Neural progenitor cell (in vitro differentiated cells): ENCODE measurements at regions not wholly inside any gene's neighbourhood (a gene's known extent, or its start where the extent isn't known, plus 50 kb on each side); places are given as distances from the start of the nearest gene placed in this dataset.

Source experiments
- DNase-seq: peaks from one replicate; pipeline ENCODE4 v3.0.0-alpha.2; 2016; ENCODE audit warnings: low spot score
- H2AFZ ChIP-seq: fragments of 200-600 bp; sonication (generic); replicated peaks from 2 replicates; pipeline ENCODE4 v1.6.1; 2016; ENCODE audit warnings: antibody characterized with exemption
- H3F3A ChIP-seq: fragments of 200-600 bp; sonication (generic); 2 replicates; pipeline ENCODE4 v1.6.1; 2016; ENCODE audit warnings: antibody characterized with exemption, low read depth
- H3K27ac ChIP-seq: fragments of 200-600 bp; sonication (generic); 2 replicates; pipeline ENCODE4 v1.5.1; 2016; ENCODE audit warnings: mild to moderate bottlenecking
- H3K27me3 ChIP-seq: fragments of 200-600 bp; sonication (generic); 2 replicates; pipeline ENCODE4 v1.6.1; 2016; ENCODE audit warnings: mild to moderate bottlenecking, moderate library complexity
- H3K36me3 ChIP-seq: fragments of 200-600 bp; sonication (generic); 2 replicates; pipeline ENCODE4 v1.5.1; 2016
- H3K4me1 ChIP-seq: fragments of 200-600 bp; sonication (generic); 2 replicates; pipeline ENCODE4 v1.6.1; 2016; ENCODE audit warnings: mixed run types
- H3K4me2 ChIP-seq: fragments of 200-600 bp; sonication (generic); 2 replicates; pipeline ENCODE4 v1.6.1; 2016
- H3K4me3 ChIP-seq: fragments of 200-600 bp; sonication (generic); 2 replicates; pipeline ENCODE4 v1.5.1; 2016
- H3K79me2 ChIP-seq: fragments of 200-600 bp; sonication (generic); 2 replicates; pipeline ENCODE4 v1.6.1; 2016; ENCODE audit warnings: low read depth
- H3K9ac ChIP-seq: fragments of 200-600 bp; sonication (generic); 2 replicates; pipeline ENCODE4 v1.6.1; 2016
- H3K9me3 ChIP-seq: fragments of 200-600 bp; sonication (generic); 2 replicates; pipeline ENCODE4 v1.5.1; 2016; ENCODE audit warnings: low read depth
- H4K20me1 ChIP-seq: fragments of 200-600 bp; sonication (generic); 2 replicates; pipeline ENCODE4 v1.6.1; 2016; ENCODE audit warnings: low read depth
- H3K27ac Mint-ChIP-seq: 3 replicates; pipeline ENCODE4 v1.8.0; 2021; ENCODE audit warnings: mixed read lengths
- H3K27me3 Mint-ChIP-seq: 2 replicates; pipeline ENCODE4 v1.8.0; 2022; ENCODE audit warnings: low read depth, mild to moderate bottlenecking, inconsistent platforms, moderate library complexity, mixed read lengths; ENCODE audit not compliant: insufficient read depth
- H3K36me3 Mint-ChIP-seq: 3 replicates; pipeline ENCODE4 v1.8.0; 2021; ENCODE audit warnings: mixed read lengths
- H3K4me1 Mint-ChIP-seq: 3 replicates; pipeline ENCODE4 v1.8.0; 2021; ENCODE audit warnings: mixed read lengths
- H3K4me3 Mint-ChIP-seq: 3 replicates; pipeline ENCODE4 v1.8.0; 2021; ENCODE audit warnings: mild to moderate bottlenecking, moderate library complexity, mixed read lengths
- H3K9me3 Mint-ChIP-seq: 3 replicates; pipeline ENCODE4 v1.8.0; 2020; ENCODE audit warnings: mixed read lengths
- EZH2 ChIP-seq: fragments of 200-600 bp; sonication (generic); IDR thresholded peaks from 2 replicates; pipeline ENCODE4 v1.6.1; 2017; ENCODE audit warnings: antibody characterized with exemption, mild to moderate bottlenecking, moderate library complexity
- EZH2phosphoT487 ChIP-seq: fragments of 200-600 bp; sonication (generic); IDR thresholded peaks from 2 replicates; pipeline ENCODE4 v1.6.1; 2017; ENCODE audit warnings: antibody characterized with exemption
- TF ChIP-seq, protein P1 (sequence below): fragments of 200-600 bp; sonication (generic); IDR thresholded peaks from 2 replicates; pipeline ENCODE4 v1.5.1; 2017; ENCODE audit warnings: antibody characterized with exemption, mild to moderate bottlenecking

DNA sequence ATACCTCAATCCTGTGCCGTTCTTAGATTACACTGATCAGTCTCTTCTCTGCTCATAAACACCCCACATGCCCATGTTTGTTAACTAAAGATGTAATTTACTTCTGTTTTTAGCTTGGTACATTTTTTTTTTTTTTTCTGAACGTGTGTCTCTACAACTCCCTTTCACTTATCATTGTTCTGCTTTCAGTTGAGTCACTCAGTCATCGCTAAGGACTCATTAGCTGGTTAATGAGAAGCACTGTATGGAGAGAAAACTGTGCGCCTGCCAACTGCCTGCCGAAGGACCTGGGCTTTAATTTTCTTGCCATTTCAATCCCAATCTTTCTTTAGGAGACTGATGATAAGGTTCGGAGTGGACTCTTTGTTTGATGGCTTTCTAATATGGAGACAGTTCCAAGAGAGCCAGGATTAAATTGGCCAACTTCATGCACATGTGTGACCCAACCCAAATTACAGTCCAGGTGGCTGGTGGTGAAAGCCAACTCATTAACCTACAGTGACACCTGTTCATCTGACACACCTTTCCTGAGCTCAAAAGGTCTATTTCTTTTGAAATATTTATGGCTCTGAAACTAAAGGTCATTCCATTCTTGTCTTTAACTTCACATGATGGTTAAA is 334.1 kb downstream of the BCKDHB start:
- Histone ChIP-seq H3K27me3 (no peaks in the 10 kb centered on the region), H3K4me2 (no peak overlapping the region), H3K79me2 (no peaks in the 10 kb centered on the region), H3K9ac (no peak overlapping the region), H3K9me3 (no peaks in the 10 kb centered on the region), H3K4me3 (no peak overlapping the region), H4K20me1 (no peaks in the 10 kb centered on the region), H3K27ac (no peak overlapping the region), H2AFZ (no peak overlapping the region), H3K4me1 (peaks cover 41% of the 10 kb centered on the region), H3F3A (no peaks in the 10 kb centered on the region), H3K36me3 (no peaks in the 10 kb centered on the region)
- Mint-ChIP-seq H3K27me3 (no peaks in the 10 kb centered on the region), H3K27ac (no peak overlapping the region), H3K4me1 (peaks cover 14% of the 10 kb centered on the region), H3K36me3 (peaks cover 3% of the 10 kb centered on the region), H3K4me3 (no peak overlapping the region), H3K9me3 (peaks cover 2% of the 10 kb centered on the region)
- no peak for DNase-seq
- TF ChIP-seq EZH2phosphoT487 (no peak), EZH2 (no peak)
- TF ChIP-seq, protein P1, sequence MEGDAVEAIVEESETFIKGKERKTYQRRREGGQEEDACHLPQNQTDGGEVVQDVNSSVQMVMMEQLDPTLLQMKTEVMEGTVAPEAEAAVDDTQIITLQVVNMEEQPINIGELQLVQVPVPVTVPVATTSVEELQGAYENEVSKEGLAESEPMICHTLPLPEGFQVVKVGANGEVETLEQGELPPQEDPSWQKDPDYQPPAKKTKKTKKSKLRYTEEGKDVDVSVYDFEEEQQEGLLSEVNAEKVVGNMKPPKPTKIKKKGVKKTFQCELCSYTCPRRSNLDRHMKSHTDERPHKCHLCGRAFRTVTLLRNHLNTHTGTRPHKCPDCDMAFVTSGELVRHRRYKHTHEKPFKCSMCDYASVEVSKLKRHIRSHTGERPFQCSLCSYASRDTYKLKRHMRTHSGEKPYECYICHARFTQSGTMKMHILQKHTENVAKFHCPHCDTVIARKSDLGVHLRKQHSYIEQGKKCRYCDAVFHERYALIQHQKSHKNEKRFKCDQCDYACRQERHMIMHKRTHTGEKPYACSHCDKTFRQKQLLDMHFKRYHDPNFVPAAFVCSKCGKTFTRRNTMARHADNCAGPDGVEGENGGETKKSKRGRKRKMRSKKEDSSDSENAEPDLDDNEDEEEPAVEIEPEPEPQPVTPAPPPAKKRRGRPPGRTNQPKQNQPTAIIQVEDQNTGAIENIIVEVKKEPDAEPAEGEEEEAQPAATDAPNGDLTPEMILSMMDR: no peak

DNA sequence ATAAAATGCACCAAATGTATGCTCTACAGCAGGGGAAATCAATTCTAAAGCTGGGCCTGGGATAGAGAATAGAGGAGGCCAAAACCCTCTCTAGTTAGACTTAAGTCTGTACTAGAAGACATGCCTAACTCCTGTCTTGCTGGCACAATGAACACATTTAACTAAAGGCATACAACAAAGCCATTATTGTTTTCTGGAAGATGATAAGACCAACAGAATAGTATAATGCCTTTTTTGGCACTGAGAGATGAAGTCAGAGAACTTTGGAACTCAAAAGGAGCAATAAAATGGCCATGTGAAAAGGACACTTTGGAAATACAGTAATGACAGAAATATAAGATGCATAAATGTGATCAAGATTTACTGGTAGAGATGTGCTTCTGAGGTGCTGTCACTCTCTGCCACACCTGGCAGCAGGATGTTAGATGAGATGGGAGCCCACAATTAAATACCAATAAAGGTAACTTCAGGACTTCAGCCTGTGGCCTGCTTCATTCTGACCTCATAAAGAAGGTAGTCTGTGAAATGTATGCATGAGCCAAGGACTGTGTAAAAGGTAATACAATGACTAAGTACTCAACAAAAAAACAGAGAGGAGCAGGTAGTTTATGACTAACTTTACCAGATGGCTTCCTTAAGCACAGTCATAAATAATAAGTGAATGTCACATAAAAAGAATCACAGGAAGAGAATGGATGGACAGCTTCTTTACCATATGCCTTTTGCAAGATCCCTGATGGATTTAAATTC is 333.4 kb downstream of the BCKDHB start:
- no peak for DNase-seq
- Mint-ChIP-seq H3K9me3 (peaks cover 2% of the 10 kb centered on the region), H3K36me3 (peaks cover 2% of the 10 kb centered on the region), H3K4me3 (no peak overlapping the region), H3K27me3 (no peaks in the 10 kb centered on the region), H3K4me1 (peaks cover 14% of the 10 kb centered on the region), H3K27ac (no peak overlapping the region)
- Histone ChIP-seq H3K36me3 (no peaks in the 10 kb centered on the region), H3K9ac (no peak overlapping the region), H3K4me3 (no peak overlapping the region), H3K4me2 (peak overlapping the region; percentile 47), H3K79me2 (no peaks in the 10 kb centered on the region), H3F3A (peaks cover 3% of the 10 kb centered on the region), H4K20me1 (no peaks in the 10 kb centered on the region), H3K27ac (peak overlapping the region; percentile 43), H3K27me3 (no peaks in the 10 kb centered on the region), H3K4me1 (peaks cover 44% of the 10 kb centered on the region), H3K9me3 (no peaks in the 10 kb centered on the region), H2AFZ (no peak overlapping the region)
- TF ChIP-seq EZH2: no peak
- no peak for TF ChIP-seq EZH2phosphoT487
- TF ChIP-seq, protein P1: no peak

DNA sequence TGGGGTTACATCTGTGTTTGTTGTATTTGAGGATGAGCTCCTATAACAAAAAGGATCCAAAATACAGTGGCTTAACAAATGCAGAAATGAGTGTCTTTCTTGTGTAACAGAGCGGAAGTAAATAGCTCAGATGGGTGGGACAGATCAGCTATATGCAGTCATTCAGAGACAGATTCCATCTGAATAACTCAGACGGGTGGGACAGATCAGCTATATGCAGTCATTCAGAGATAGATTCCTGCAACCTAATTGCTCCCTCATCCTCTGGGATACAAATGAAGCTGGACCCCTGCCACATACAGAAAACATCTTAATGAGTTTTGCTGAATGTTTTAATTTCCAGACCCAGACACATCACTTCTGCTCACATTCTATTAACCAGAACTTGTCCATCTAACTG is 332.3 kb downstream of the BCKDHB start:
- Mint-ChIP-seq H3K36me3 (peaks cover 2% of the 10 kb centered on the region), H3K9me3 (peaks cover 2% of the 10 kb centered on the region), H3K4me3 (no peak overlapping the region), H3K4me1 (peaks cover 15% of the 10 kb centered on the region), H3K27ac (no peak overlapping the region), H3K27me3 (no peaks in the 10 kb centered on the region)
- Histone ChIP-seq H3K4me3 (no peak overlapping the region), H3K9me3 (no peaks in the 10 kb centered on the region), H3K36me3 (no peaks in the 10 kb centered on the region), H2AFZ (no peak overlapping the region), H3K4me2 (peak overlapping the region; percentile 47), H4K20me1 (no peaks in the 10 kb centered on the region), H3F3A (peaks cover 12% of the 10 kb centered on the region), H3K27ac (no peak overlapping the region), H3K4me1 (peaks cover 55% of the 10 kb centered on the region), H3K27me3 (no peaks in the 10 kb centered on the region), H3K79me2 (no peaks in the 10 kb centered on the region), H3K9ac (no peak overlapping the region)
- peak; percentile 56 for DNase-seq
- TF ChIP-seq EZH2phosphoT487 (no peak), EZH2 (no peak)
- TF ChIP-seq, protein P1: no peak
